ENCODE measurements at regions not wholly inside any gene's neighbourhood (a gene's known extent, or its start where the extent isn't known, plus 50 kb on each side); places are given as distances from the start of the nearest gene placed in this dataset.

DNA sequence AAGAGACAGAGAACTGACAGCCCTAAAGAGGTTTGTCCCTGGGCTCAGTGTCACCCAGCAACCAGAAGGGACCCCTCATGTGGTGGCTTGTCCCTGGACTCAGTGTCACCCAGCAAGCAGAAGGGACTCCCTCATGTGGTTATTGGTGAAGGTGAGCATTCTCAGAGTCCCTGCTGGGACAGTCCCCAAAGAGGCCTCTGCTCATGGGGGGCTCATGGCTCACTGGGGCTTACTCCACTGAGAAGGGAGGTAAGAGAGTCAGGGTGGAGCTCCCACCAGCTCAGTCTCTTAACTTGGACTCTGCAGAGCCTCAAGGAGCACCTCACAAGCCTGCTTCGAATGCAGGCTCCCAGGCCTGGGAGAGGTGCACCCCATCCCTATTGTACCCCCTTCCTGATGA is 145.2 kb upstream of the COPS8 start:
- no peak for DNase-seq

DNA sequence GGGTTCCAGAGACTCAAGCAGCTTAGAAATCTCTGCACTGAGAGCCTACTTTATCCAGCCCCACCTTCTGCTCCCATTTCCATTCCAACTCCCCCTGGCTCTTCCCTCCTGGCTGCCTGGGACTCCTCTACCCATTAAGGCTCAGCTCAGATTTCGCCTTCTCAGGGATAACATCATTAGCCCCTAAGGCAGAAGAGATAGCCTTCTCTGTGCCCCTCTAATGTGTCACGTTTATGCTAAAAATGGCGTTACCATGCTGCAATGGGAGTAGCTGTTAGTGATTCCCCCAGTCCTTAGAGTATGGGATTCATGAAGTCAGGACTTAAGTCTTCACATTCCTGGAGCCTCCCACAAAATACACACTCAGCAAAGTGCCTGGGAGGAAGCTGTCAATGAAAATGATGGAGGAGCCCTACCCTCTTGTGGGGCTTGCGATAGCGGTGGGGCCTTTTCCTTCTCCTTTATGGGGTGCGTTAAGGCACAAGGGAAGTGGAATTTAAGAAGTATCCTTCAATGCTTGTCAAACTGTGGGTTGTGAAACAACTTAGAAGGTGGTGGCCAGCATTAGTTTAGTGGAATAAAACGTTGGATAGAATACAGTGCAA is 144.7 kb upstream of the COPS8 start:
- no peak for DNase-seq

- no peak for DNase-seq
Observed at GRCh38 chr2:236941551-236941950, 144.1 kb upstream of the COPS8 start.

GRCh38 chr2:236942554-236942953 is 143.1 kb upstream of the COPS8 start:
- no peak for DNase-seq

DNA sequence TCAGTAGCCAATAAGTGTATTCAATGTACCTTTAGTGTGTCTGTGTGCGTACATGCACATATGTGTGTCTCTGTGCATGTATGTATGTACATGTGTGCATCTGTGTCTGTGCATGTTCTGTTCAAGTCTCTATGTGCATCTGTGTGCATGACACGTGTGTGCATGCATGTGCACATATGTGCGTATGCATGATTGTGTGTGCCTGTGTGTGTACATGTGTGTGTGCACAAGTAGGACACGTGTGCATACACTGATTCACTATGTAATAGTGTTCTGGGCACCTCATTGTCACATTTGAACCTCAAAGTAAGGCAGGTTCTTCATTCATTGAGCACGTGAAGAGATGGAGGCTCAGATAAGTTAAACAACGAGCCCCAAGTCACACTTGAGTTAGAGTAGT is 142.6 kb upstream of the COPS8 start:
- no peak for DNase-seq

- no peak for DNase-seq
Observed at GRCh38 chr2:236943841-236944513, 141.7 kb upstream of the COPS8 start.

GRCh38 chr2:236944561-236944960 is 141.1 kb upstream of the COPS8 start:
- no peak for DNase-seq

DNA sequence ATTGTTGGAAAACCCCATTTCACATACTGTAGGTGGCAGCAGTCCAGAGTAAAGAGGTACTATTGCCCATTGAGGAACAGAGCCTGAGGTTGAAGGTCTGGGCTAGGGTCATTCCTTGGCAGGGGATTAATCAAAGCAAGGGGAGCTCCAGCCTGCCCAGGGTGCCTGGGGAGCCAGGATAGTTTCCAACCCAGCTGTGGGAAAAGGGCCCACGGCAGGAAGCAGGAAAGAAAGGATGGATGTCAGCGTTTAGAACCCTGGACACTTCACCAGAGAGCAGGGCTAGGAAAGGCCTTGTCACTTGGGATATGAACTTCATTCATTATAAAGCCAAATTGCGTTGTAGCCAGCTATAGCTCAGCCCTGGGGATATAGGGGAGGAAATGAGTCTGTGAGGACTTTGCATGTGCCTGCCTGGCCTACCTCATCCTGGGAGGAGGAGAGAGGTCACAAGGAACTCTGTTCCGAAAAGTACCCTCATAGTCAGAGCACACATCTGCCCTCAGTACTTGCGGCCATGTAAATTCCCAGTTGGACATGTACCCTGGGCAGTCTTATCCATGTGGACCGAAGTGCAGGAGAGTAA is 140.2 kb upstream of the COPS8 start:
- DNase-seq: no peak

DNA sequence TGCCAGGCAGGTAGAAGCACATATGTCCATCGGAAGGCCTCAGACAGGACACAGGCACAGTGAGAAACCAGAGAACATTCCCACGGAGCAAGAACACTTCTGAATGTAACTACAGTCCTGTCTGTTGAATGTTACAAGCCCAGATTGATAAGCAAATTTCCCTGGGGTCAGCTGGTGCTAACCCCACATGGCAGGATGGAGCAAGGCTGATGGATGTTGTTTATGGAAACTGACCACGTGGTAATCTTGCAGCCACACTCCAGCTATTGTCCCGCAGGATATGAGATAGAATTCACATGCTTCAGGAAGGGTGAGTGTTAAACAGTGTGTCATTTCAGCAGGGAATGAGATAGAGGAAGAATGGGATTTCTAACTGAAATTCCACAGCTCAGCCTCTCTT is 138.8 kb upstream of the COPS8 start:
- no peak for DNase-seq

GRCh38 chr2:236947294-236947693 is 138.4 kb upstream of the COPS8 start:
- no peak for DNase-seq

DNA sequence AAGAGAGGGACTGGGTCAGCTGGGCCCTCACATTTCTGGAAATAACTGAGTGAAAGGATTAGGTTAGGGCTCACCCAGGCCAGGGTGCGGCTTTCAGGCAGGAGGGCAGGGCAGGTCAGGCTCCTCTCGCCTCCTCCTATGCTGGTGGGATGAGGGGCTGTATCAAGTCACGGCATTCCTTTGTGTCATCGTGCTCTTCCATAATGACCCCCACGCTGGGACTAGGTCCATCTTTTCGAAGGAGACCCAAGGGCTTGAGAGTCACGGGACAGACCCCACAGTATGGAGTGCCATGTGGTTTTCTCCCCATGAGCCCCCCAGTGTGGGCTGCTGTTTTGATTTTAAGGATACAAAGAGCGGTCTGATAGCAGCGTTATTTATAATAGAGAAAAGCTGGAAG is 137.8 kb upstream of the COPS8 start:
- DNase-seq: no peak

- no peak for DNase-seq
Observed at GRCh38 chr2:236949089-236949905, 136.4 kb upstream of the COPS8 start.

DNA sequence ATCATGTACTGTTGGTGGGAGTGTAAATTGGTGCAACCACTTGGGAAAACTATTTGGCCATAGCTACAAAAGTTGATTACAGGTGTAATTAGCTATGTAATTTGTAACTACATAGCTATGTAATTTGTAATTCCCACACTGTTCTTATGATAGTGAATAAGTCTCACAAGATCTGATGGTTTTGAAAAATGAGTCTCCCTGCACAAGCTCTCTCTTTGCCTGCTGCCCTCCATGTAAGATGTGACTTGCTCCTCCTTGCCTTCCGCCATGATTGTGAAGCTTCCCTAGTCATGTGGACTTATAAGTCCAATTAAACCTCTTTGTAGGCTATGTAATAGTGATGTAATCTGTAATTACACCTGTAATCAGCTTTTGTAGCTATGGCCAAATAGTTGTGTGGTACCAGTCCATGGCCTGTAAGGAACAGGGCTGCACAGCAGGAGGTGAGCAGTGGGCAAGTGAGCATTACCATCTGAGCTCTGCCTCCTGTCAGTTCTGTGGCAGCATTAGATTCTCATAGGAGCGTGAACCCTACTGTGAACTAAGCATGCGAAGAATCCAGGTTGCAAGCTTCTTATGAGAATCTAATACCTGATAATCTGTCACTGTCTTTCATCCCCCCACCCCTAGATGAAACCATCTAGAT is 133.7 kb upstream of the COPS8 start:
- DNase-seq: no peak

GRCh38 chr2:236954641-236955040 is 131.0 kb upstream of the COPS8 start:
- DNase-seq: no peak

GRCh38 chr2:236955521-236956030 is 130.1 kb upstream of the COPS8 start:
- DNase-seq: no peak

DNA sequence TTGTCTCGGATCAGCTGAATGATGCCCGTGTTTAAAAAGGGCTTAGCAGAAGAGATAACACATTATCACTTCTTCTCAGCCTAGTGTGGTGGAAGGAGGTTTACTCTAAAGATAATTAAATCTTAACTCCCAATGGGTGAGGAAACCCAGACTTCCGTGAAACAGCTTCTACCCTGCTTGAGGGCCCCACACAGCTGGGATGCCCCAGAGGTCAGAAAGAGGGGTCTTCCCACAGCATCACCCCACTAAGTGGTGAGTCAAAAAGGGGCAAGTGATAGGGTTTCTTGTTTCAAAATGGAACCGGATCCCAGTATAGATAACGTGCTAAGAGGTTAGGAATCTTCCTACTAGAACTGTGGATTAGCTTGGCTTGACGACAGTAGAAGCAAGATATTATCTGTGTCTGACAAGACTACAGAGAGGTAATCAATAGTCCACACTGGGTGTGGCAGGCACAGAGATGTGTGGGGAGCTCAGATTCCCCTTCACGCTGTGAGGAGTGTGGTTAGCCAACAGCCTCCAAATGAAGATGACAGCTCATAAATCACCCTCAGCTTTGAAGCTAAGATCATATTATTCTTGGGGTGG is 129.6 kb upstream of the COPS8 start:
- no peak for DNase-seq

- DNase-seq: no peak
Observed at GRCh38 chr2:236956641-236957040, 129.0 kb upstream of the COPS8 start.

DNA sequence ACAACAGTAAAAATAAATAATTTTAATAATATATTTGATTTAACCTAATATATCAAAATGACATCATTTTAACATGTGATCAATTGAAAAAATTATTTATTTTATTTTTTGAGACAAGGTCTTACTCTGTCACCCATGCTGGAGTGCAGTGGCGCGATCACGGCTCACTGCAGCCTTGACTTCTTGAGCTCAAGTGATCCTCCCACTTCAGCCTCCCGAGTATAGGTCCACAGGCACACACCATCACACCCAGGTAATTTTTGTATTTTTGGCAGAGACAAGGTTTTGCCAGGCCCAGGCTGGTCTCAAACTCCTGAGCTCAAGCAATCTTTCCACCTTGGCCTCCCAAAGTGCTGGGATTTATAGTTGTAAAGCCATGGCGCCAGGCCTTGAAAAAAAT is 126.7 kb upstream of the COPS8 start:
- DNase-seq: no peak

- no peak for DNase-seq
Observed at GRCh38 chr2:236959876-236960275, 125.8 kb upstream of the COPS8 start.

- DNase-seq: no peak
Observed at GRCh38 chr2:236960531-236960930, 125.2 kb upstream of the COPS8 start.

- no peak for DNase-seq
Observed at GRCh38 chr2:236962816-236963215, 122.9 kb upstream of the COPS8 start.

DNA sequence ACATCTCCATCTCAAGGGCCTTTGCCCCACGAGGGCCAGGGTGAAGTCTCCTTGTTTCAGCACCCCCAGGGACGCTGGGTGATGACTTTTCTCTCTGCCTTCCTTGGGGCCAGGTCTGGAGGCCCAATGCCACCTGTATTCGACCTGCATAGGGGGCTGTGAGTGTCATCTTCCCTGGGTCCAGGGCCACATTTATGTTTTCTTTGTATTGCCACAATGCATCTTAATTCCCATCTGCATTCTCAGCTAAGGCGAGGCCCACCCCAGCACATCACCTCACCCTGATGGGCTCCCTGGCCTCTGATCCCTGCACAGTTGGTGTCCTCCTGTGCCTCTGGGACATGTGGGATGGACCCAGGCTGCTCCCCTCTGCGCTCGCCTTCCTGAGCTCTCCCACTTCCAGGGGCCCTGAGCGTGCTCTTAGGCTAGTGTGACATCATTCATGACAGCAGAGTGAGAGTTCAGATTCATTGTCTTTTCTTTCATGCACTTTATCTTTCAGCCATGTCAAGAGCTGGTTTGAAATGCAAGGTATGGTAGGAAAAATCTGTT is 122.0 kb upstream of the COPS8 start:
- DNase-seq: no peak

Measured in activated CD4-positive, alpha-beta T cell treated with anti-CD3 and anti-CD28 coated beads for 4 hours (primary cell).